NT2/D1 (cell line): ENCODE measurements at regions not wholly inside any gene's neighbourhood (a gene's known extent, or its start where the extent isn't known, plus 50 kb on each side); places are given as distances from the start of the nearest gene placed in this dataset.

Experiments used
- SUZ12 ChIP-seq: IDR thresholded peaks from 2 replicates; pipeline ENCODE4 v1.6.1; 2011; ENCODE audit not compliant: insufficient read length, insufficient read depth; ENCODE audit errors: extremely low read depth
- YY1 ChIP-seq: IDR thresholded peaks from 2 replicates; pipeline ENCODE4 v1.6.1; 2011; ENCODE audit not compliant: insufficient read length, insufficient read depth

DNA sequence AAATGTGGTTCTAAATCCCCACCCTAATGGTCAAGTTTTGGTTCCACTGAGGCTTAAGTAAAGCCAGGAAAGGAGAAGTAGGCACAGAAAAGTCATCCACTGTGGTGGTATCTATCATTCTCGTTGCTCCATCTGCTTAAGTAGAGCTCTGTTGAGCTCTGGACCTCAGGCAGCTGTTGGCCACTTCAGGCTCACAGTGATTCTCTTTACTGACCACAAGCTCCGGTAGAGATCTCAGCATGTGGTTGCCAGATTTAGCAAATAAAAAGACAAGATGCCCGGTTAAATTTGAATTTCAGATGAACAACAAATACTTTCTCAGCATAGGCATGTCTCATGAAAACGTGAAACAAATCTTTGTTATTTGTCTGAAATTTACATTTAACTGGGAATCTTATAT lies 132.3 kb upstream of the PTCHD1 start:
- TF ChIP-seq YY1 = no peak
- no peak for TF ChIP-seq SUZ12
